ENCODE measurements at regions not wholly inside any gene's neighbourhood (a gene's known extent, or its start where the extent isn't known, plus 50 kb on each side); places are given as distances from the start of the nearest gene placed in this dataset.
A peak's percentile ranks its signal among the peaks of the same experiment; 100 is the strongest.
"Not testable (repeated sequence)": the region's sequence is repeated elsewhere in the genome, so short reads cannot be mapped to it uniquely, and the experiment has no call there.

DNA sequence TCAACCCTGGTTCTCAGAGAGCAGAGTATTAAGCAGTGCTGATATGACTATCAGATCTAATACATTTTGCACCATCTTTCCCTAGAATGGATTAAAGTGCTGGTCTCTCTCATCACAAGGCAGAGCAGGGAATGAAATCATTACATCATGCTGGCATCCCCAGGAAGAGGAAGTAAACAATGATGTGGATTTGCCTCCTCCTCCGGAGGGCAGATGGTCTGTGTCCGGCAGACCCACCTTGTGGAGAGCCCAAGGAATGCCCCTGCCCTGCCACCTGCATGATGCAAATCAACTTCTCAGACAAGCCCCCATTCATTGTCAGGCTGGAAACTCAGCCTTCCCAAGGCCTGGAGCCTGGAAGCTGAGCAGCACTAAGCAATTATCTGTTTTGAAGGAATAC, 1149.1 kb downstream of the VRK1 start:
- ATAC-seq (no peak), DNase-seq (no peak)
- intact Hi-C loops (cut with micrococcal nuclease), result no loop called here

DNA sequence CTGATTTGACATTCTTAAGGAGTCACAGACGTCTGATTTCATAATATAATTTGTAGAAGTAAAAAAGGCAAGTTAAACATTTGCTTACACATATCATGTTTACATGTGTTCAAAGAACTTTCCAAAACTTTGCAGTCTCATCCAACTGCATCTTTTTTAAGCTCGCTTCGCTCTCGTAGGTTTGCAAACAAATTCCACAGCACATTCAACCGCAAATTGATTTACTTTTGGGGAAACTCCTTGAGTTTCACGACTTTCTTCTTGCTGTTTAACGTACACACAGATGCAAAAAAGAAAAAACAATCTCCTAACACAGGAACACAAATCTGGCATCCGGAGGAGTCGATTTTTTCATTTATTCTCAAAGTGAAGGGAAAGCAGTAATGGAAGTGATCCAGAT, 1149.5 kb downstream of the VRK1 start:
- intact Hi-C loops (cut with micrococcal nuclease), result no loop called here
- DNase-seq (no peak), ATAC-seq (no peak)

DNA sequence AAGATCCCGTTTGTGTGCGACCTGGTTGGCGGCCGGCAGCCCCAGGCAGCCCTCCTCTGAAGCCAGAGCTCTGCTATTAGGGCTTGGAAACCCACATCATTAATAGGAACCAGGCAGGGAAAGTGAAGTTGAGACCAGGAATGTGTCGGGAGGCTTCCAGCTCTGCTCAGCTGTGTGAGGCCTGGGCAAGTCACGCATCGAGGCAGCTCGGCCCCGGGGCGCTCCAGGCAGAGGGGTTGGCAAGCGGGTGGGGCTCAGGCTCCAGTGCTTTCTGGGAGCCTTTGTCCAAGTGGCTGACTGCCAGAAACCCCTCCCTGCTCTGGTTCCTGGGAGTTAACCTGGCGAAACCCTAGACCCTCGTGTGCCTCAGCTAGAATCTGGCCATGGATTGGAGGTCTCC, 1151.7 kb downstream of the VRK1 start:
- DNase-seq (no peak), ATAC-seq (no peak)
- intact Hi-C loops (cut with micrococcal nuclease), result no loop called here

DNA sequence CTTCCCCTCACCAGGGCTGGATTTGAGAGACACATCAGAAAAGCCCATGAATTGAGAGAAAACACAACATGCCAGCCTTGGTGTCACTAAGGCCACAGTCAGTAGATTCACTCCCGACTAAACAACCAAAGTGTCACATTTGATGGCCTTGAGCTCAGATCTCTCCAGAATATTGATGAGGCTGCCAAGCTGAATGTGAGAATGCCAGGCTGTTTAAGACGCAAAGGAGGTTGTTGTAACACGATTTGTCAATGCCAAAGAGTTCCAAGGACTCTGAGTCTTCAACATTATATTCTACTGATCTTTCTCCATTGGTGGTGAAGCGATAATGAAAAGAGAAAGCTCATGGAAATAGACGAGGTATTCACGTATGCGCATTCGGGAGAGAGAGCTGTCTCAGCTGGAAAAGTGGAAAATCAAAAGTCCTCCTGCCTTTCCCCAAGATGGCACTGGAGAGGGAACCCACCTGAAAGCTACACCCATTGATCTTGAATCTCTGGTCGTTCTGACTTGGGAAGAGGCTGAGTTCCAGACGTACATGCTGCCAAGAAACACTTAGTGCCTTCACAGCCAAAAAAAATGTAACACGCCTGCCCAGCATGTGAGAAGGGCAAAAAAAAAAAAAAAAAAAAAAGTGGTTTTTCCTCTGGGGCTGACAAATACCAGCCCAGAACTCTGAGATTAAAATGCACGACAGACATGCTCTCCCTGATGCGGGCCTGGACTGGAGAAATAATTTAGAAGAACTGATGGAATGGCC, 1159.6 kb downstream of the VRK1 start:
- DNase-seq (no peak), ATAC-seq (no peak)
- intact Hi-C loops (cut with micrococcal nuclease), result no loop called here

DNA sequence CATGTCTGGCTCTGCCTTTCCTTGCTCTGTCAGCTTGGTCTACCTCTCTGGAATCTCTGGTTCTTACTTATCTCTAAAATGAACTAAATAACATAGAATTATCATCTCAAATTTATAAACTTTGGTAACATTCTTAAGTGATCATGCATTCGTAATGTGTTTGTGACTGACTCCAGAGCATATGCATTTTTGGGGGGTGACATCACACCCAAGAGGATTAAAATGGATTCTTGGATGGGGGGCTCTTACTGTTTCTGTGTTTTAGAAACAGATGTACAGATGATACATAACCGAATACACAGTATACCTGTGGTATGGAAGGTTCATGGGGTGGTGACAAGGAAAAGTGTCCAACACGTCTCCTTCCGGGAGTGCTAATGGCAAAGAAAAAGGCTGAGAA, 1162.1 kb downstream of the VRK1 start:
- DNase-seq (no peak), ATAC-seq (no peak)
- intact Hi-C loops (cut with micrococcal nuclease), result no loop called here

DNA sequence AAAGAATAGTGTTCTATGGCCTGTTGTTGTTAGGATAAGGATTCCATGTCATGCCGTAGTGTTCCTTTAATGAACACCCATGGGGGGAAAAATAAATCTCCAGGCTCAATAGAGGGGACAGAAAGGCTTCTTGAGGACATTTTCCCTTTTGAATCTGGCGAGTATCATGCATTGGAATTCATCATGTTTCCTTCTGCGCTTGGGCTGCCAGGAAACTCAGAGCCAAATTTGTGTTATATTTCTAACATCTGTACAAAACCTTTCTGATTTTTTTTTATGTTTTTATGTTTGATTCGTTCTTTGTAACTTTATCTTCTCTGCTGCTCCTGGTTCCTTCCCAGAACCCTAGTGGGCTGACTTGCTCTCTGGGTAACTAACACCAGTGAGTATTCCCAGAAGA, 1163.3 kb downstream of the VRK1 start:
- DNase-seq (no peak), ATAC-seq (no peak)
- intact Hi-C loops (cut with micrococcal nuclease), result no loop called here

DNA sequence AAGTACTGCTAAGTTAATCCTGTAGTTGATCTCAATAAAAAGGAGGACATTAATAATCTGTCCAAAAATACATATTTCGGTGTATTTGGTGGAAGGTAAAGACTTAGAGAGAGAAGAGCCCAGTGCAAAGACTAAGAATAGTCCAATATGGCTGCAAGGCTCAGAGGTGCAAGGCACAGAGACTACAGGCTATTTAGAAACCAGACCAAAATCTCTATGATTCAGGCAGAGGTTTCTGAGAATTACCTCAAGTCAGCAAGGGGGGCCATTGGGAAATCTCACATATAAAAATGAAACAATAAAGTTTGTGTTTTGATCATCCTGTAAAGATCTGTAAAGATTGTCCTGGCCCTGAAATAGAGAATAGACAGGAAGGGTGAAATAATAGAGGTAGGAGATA, 1173.0 kb downstream of the VRK1 start:
- DNase-seq, result no peak
- ATAC-seq, result no peak
- intact Hi-C loops (cut with micrococcal nuclease), result no loop called here

DNA sequence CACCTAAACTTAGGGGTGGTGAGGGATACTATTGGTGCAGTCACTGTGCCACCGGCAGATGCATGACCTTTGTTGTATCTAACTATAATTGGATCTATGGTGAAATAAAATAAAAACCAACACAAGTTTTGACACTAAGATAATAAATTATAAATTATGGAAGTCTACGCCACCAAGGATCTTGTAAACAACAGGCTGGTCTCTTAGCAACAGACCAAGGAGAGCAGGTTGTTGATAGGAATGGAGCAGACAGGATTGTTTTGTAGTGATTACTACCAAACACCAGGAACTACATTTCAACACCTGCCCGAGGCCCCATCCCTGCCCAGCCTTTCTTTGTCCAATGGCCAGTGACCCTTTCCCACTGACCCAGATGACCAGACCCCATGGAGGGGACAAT, 1178.0 kb downstream of the VRK1 start:
- intact Hi-C loops (cut with micrococcal nuclease), result no loop called here
- DNase-seq, result no peak
- no peak for ATAC-seq

DNA sequence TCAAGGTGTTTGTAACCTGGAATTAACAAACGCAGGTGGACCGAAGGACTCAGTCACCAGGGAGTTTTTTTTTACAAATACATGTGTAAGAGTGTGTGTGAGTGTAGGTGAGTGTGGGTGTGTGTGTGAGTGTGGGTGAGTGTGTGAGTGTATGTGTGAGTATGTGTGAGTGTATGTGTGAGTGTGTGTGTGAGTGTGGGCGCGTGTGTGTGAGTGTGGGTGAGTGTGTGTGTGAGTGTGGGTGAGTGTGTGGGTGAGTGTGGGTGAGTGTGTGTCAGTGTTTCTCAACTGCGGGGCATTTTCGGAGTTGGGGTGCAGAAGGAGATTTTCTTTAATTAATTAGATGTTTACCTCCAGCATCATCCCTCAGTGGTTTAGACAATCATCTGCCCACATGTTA, 1178.8 kb downstream of the VRK1 start:
- ATAC-seq (no peak), DNase-seq (no peak)
- intact Hi-C loops (cut with micrococcal nuclease), result no loop called here

DNA sequence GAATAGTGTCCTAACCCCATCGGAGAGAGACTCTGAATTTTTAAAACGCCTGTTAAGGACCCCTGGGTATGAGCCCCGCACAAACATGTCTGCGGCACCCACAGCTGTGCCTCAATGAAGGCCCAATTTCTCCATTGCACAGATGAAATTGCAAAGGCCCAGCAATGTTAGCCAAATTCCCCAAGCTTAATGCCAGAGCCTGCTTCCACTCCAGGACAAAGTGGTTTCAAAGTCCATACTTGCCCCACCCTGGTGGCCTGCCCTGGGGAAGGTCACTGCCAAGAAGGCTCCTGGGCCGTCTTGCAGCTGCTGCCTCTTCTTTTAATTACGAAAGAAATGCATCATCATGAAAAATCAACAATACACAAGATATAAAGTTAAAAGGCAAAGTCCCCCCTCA, 1179.7 kb downstream of the VRK1 start:
- DNase-seq (peak; percentile 45), ATAC-seq (peak; percentile 49)
- intact Hi-C loops (cut with micrococcal nuclease), result no loop called here

DNA sequence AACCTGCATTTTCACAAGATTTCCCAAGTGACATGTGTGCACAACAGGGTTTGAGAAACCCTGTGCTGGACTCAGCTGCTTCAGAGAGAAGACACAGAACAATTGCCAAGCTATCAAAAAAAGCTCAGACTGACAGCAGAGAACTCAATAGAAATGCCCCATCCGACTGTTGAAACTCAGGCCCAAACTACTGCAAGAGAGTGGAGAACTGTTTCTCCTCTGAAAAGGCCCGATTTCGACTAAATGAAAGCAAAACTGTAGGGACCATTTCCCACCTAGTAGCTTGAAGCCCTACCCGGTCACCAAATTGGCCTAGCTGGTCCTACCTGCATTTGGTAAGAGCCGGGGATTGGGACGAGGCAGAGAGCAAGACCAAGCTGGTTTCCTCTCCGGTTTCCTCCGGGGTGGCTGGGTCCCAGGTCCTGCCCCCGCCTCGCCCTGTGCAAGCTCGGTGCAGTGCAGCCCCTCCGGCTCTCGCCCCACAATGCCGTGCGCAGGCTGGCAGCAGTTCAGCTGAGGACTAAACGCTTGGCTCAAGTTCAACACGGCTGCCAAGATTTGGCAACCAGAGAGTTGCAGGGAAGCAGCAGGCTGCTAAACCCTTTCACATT, 1180.6 kb downstream of the VRK1 start:
- intact Hi-C loops (cut with micrococcal nuclease), result no loop called here
- ATAC-seq, result peak; percentile 93

DNA sequence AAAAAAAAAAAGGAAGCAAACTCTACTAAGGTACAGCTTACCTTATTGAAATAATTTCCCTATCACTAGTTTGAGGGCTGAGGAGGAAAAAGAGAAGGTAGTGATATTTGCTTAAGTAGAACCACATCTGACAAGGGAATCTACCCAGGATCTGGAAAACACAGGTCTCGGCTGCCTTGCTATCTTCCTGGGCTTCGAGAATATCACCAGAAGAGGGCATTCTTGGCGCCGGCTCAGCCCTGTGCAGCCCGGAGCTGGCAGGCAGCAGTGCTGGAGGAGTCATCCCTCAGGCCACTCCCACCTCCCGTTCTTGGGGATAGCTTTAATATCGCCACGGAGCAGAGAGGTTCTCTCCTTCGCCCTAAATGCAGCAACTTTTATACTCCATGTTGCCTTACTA, 1181.2 kb downstream of the VRK1 start:
- intact Hi-C loops (cut with micrococcal nuclease), result no loop called here
- peak; percentile 94 for ATAC-seq
- DNase-seq, result peak; percentile 87

More for the DNA sequence above, 1180.6 kb downstream of the VRK1 start:
- peak; percentile 89 for DNase-seq

DNA sequence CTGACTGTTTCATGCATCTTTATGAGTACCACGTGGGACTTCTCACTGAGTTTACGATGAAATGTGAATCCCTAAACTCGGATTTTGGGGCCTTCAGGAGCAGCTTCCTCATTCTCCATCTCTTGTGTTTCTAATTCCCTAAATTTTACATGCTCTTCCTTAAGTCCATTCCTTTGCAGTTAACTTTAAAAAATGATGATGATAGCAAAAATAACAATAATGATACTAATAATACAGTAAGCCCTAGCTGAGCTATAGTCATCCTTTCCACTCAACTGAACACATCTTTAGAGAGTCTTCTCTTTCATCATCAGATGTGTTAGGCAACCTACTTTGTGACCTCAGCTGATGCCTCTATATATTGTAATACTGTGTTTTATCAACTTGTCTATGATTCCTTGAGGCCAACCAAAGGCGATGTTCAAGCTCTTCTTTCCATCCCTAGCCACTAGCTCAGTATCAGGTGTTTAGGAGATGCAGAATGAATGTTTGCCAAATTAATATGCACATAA, 1196.4 kb downstream of the VRK1 start:
- ATAC-seq, result no peak
- DNase-seq, result no peak
- intact Hi-C loops (cut with micrococcal nuclease), result no loop called here

DNA sequence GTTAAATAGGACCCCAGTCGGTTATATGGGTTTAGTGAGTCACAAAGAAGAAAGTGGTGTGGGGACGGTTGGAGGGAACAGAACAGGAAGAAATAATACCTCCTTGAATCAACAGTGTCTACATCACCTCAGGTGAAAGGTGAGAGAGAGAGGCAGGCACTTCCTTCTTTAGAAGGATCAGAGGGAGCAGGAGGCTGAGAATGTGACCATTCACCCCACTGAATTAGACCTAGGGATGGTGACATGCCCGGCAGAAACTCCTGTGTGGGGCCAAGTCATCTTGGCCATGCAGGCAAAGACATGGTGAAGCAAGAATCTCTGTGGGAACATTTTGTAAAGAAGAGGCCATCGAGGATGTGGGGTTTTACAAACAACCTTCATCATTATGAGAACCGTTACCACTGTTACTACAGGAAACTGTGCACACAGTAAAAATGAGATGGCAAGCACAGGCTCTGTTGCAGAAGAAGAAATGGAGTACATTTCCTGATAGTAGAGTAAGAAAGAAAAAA, 1196.9 kb downstream of the VRK1 start:
- DNase-seq (no peak), ATAC-seq (no peak)
- intact Hi-C loops (cut with micrococcal nuclease), result no loop called here

DNA sequence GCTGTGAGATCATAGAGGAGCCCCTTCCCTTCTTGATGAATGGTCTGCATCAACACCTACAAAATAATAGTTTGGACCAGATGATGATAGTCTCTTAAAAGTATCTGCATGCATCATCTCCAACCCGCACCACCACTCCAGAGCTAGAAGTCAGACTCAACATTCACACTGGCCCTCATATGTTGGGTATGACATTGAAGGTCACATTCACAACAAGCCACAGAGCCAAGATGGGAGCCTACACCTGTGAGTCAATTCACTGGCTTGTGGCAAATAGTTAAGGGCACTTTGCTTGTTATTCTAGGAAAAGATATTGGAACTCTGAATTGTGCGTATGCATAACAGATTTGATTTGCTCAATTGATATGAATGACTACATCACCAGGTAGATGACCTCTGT, 1197.9 kb downstream of the VRK1 start:
- intact Hi-C loops (cut with micrococcal nuclease), result no loop called here
- ATAC-seq, result no peak
- DNase-seq, result no peak

DNA sequence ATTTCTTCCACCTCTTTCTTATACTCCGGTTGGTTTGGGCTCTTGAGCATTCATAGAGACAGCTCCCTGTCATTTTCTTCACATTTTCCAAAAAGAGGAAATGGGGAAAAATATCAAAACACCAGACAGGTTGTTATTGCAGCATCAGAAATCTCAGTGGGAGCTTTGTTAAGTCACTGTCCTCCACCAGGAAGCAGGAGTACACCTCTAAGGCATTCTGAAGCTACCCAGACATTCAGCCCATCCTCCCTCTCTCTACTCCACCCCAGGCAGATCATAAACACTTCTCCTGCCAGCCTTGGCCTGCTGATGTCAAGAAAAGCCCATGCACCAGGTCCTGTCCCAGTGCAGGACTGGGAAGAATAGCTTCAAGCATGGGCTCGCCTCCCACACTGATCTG, 1198.3 kb downstream of the VRK1 start:
- intact Hi-C loops (cut with micrococcal nuclease), result no loop called here
- ATAC-seq, result no peak

DNA sequence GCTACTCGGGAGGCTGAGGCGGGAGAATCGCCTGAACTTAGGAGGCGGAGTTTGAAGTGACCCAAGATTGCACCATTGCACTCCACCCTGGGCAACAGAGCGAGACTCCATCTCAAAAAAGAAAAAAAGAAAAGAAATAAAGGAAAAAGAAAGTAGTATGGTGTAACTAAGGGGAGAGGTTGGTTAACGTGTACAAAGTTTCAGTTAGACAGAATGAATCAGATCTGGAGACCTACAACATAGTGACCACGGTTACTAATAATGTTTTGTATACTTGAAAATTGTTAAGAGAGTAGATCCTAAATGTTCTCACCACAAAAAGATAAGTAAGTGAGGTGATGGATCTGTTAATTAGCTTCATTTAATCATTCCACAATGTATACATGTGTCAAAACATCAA, 1208.8 kb downstream of the VRK1 start:
- DNase-seq, result no peak
- no peak for ATAC-seq
- intact Hi-C loops (cut with micrococcal nuclease), result no loop called here

More for the DNA sequence above, 1198.3 kb downstream of the VRK1 start:
- no peak for DNase-seq

DNA sequence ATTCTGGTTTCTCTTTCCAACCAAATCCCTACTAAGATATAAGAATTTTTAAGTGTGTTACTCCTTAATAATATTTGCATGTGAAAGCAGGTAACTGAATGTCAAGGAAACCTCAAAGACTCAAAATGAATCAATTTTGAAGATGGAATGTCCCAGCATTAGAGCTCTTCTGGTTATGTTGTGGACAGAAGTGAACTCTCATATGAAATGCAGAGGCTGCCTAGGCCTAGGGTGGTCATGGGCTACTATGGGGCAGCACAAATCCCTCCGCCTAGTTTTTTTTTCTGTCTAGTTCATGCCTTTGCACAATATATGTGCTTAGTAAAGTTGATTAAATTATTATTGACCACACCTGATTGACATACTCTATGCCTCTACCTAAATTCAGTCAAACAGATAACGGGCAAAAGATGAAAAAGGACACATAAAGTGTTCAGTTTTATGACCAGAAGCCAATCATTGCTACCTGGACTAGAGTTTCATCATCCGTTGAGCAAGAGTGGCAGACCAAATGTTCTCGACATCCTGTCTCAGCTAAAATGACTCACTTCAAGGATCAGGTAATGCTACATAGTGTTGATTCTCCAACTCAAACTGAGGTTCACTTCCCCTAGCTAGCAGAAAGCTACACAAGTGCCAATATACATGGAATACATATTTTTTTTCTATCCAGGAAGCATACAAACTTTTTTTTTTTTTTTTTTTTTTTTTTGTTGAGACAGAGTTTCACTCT, 1211.4 kb downstream of the VRK1 start:
- no peak for DNase-seq
- intact Hi-C loops (cut with micrococcal nuclease), result no loop called here
- no peak for ATAC-seq

DNA sequence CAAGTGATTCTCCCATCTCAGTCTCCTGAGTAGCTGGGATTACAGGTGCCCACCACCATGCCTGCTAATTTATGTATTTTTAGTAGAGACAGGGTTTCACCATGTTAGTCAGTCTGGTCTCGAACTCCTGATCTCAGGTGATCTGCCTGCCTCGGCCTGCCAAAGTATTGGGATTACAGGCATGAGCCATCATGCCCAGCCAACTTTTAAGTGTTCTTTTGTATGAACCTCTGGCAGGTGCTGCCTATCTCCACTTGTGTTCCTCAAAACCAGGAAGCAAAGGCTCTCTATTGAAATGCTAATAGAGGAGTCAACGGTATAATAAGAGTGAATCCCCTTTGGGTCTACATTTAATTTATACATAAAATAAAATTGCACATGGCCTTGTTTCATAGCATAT, 1212.0 kb downstream of the VRK1 start:
- intact Hi-C loops (cut with micrococcal nuclease); ATAC-seq; DNase-seq: not testable (repeated sequence)

DNA sequence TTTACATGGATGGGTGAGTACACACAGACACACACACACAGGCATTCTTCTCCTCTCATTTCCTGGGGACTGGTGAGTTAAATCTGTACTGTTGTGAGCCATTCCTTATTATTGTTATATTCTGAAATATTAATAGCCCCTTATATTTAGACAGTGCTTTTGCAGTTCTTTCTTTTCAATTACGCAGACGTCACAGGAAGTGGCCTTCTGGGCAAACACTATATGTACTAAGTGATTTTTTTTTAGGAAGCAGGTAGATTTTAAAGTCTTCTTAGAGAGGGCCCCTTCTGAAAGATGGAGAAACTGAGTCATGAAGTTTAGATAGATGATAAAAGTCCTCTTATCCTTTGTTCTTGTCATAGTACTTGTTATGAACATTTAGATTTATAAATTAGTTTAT, 1213.6 kb downstream of the VRK1 start:
- intact Hi-C loops (cut with micrococcal nuclease), result no loop called here
- ATAC-seq (no peak), DNase-seq (no peak)

All from left ventricle myocardium superior (tissue), 1 donor.